IPS-18c (cell line): ENCODE measurements at regions not wholly inside any gene's neighbourhood (a gene's known extent, or its start where the extent isn't known, plus 50 kb on each side); places are given as distances from the start of the nearest gene placed in this dataset.

ENCODE experiments used
- H3K4me3 ChIP-seq: 2 replicates; pipeline ENCODE4 v1.7.0; 2013; ENCODE audit warnings: low read depth, mild to moderate bottlenecking, low read length, moderate library complexity; ENCODE audit not compliant: insufficient read depth
- H3K9me3 ChIP-seq: one replicate; pipeline ENCODE4 v1.6.1; 2013; ENCODE audit warnings: mild to moderate bottlenecking, low read length, moderate library complexity; ENCODE audit not compliant: control insufficient read depth, insufficient read depth

GRCh38 chrX:131741103-131741581, 197.3 kb downstream of the OR13H1 start:
- H3K4me3 ChIP-seq = no peak overlapping the region
- H3K9me3 ChIP-seq = peaks cover 17% of the 10 kb centered on the region

DNA sequence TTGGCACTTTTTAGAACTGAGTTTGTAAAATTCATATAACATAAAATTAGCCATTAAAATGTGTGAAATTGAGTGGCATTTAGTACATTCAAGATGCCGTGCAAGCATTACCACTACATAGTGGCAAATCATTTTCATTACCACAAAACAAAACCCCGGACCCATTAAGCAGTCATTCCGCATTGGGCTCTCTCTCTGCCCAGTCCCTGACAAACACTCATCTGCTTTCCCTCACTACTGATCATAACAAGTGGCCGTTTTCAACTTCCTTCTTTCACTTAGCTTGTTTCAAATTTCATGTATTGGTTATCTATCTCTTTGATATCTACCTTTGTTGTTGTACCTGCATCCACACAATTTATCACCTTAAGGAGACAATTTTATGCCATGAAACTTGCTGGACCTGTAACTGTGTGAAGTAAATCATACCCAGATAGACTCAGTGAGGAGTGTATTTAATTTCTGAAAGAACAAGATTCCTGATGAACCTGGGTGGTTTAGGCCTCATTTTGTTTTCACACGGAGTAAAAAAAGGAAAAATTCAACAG, 202.1 kb downstream of the OR13H1 start:
- Histone ChIP-seq H3K9me3 (peaks cover 12% of the 10 kb centered on the region), H3K4me3 (no peak overlapping the region)

DNA sequence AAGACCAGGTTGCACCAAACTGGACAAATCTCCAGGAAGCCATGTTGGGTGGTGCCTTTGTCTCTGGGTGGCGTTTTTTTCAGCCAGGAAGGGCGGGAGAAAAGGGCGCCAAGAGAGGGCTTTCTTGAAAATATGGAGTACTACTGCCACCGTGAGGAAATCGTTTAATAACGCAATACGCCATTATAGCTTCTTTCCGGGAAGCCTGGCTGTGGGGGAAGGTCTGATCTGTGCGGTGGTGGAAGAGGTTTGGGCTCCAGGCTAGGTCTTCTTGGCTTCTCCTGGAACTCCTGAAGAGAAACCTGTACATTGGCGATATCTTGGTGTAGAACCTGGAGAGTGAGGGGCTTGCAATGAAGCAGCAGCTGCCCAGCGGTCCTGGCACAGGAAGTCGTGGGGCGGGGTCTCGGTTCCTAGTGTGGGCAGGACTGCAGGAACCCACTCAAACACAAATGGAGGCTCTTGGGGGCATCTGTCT, 202.7 kb downstream of the OR13H1 start:
- Histone ChIP-seq H3K9me3 (peaks cover 9% of the 10 kb centered on the region), H3K4me3 (no peak overlapping the region)

DNA sequence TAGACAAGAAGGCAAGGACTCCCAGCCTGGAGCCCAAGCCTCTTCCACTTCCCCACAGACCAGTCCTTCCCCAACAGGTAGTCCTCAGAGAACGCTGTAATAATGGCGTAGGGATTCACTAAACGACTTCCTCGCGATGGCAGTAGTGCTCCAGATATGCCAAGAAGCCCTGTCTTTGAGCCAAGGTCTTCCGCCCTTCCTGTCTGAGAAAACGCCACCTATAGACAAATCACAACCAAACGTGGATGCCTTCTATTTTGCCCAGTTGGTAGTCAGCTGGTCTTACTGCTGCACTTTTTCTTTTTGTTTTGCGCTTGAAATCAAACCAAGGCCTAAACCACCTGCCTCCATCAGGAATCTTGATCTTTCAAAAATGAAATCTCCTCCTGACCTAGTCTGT, 203.3 kb downstream of the OR13H1 start:
- peaks cover 9% of the 10 kb centered on the region for H3K9me3 ChIP-seq
- no peak overlapping the region for H3K4me3 ChIP-seq

- no peak overlapping the region for H3K4me3 ChIP-seq
Measured at GRCh38 chrX:131752493-131753198, 208.8 kb downstream of the OR13H1 start.

DNA sequence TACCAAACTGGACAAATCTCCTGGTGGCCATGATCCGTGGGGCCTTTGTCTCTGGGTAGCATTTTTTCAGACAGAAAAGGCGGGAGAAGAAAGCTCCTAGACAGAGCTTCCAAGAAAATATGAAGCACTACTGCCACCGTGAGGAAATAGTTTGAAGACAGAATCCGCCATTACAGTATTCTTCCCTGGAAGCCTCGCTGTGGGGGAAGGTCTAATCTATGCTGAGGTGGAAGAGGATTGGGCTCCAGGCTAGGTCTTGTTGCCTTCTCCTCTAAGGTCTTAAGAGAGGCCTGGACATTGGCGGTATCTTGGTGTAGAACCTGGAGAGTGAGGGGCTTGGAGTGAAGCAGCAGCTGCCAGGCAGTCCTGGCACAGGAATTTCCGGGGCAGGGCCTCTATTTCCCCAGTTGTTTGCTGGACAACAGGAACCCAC, 218.9 kb downstream of the OR13H1 start:
- Histone ChIP-seq H3K9me3 (peaks cover 10% of the 10 kb centered on the region), H3K4me3 (no peak overlapping the region)

More at GRCh38 chrX:131752493-131753198, 208.8 kb downstream of the OR13H1 start:
- H3K9me3 ChIP-seq = peaks cover 11% of the 10 kb centered on the region

DNA sequence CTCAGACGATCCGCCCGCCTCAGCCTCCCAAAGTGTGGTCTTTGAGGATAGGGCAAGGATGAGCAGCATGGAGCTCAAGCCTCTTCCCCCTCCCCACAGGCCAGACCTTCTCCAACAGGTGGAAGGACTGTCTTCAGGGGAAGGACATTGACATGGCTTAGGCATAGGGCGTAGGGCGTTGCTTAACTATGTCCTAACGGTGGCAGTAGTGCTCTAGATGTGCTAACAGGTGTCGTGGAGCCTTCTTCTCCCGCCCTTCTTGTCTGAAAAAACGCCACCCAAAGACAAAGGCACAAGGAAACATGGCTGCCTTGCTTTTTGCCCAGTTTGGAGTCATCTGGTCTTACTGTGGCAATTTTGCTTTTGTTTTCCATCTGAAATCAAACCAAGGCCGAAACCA, 219.8 kb downstream of the OR13H1 start:
- H3K4me3 ChIP-seq = no peak overlapping the region

DNA sequence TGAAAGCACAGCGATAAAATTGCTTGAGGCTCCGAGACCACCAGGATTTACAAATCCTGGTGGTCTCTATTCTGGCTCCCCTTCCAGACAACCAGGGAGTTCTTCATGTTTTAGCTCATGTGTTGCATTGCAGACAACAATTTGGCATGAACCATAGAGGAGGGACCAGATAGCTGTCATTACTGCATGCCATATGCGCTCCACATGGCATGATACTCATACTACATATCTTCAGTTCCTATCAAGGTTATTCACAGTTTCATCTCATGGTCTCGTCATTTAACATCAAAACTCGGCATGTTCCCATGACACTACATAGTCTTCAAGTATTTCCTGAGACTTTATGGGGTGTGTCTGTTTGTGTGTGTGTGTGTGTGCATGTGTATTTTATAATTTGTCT, 220.3 kb downstream of the OR13H1 start:
- Histone ChIP-seq H3K9me3 (peaks cover 10% of the 10 kb centered on the region), H3K4me3 (no peak overlapping the region; the same call in 1 of the 2 replicates)

More for the DNA sequence above, 219.8 kb downstream of the OR13H1 start:
- H3K9me3 ChIP-seq = peaks cover 10% of the 10 kb centered on the region

- peaks cover 18% of the 10 kb centered on the region for H3K9me3 ChIP-seq
- H3K4me3 ChIP-seq = no peak overlapping the region
Measured at GRCh38 chrX:131778269-131779218, 234.7 kb downstream of the OR13H1 start.

- Histone ChIP-seq H3K4me3 (no peak overlapping the region), H3K9me3 (peaks cover 16% of the 10 kb centered on the region)
Measured at GRCh38 chrX:131779306-131779705, 235.4 kb downstream of the OR13H1 start.

- Histone ChIP-seq H3K9me3 (peaks cover 16% of the 10 kb centered on the region), H3K4me3 (no peak overlapping the region)
Measured at GRCh38 chrX:131779741-131780140, 235.9 kb downstream of the OR13H1 start.

- H3K9me3 ChIP-seq = peaks cover 18% of the 10 kb centered on the region
- no peak overlapping the region for H3K4me3 ChIP-seq
Measured at GRCh38 chrX:131782646-131783045, 238.8 kb downstream of the OR13H1 start.

DNA sequence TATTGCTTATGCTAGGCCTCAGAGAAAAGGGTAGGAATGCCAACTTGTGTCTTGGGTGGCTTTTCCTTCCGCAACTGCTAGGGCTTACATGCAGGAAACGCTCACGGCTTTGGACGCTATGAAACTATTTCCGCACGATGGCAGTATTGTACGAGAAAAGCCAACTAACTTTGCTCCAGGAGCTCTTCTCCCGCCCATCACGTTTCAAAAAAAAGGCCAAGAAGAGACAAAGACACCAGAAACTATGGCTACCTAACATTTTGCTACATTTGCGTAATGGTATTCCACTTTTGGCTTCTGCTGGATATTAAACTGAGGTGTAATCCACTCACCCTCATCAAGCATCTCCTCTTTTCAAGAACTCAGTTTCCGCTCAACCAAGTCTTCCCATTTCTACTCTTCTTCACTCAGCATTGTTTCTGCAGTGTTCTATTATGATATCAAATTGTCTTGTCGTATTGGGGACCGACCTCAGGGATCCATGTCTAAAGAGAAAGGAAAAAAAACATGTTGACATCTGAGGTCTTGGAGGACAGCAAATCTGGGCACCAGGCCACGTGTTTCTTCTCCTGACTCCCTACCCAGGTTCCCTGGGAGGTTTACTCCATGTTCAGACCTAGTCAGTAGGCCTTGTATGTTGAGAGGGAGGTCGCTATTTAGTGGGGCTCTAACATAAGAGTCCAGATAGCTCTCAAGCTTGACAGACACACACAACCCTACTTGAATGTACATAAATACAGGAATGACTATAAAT, 239.4 kb upstream of the STK26 start:
- Histone ChIP-seq H3K4me3 (no peak overlapping the region), H3K9me3 (peaks cover 14% of the 10 kb centered on the region)

- H3K4me3 ChIP-seq = no peak overlapping the region
- H3K9me3 ChIP-seq = peaks cover 13% of the 10 kb centered on the region
Measured at GRCh38 chrX:131789664-131790063, 233.4 kb upstream of the STK26 start.

DNA sequence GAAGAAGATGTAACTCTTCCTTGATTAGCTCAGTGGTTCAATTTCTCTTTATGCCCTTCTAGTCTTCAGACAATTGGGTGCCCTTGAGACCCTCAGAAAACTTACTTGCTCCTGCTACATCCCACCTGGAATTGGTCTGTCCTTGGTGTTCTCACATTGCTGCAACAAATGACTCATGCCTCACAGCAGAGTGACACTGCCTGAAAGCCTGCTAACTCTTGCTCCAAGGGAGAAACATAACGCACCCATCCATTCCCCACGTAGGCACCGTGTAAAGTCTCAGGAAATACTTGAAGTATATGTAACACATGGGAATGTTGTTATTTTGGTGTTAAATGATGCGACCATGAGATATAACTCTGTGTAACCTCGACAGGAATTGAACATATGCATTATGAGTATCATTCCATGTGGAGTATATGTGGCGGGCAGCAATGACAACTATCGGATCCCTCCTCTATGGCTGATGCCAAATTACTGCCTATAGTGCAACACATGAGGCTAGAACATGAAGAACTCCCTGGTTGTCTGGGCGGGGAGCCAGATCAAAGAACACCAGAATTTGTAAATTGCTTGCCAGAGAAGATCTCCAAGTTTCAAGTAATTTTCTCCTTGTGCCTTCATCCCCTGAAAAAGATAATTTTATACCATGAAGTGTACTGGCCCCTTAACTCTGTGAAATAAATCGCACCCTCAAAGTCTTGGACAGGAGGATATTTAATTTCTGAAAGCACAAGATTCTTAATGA, 231.3 kb upstream of the STK26 start:
- H3K4me3 ChIP-seq = no peak overlapping the region

DNA sequence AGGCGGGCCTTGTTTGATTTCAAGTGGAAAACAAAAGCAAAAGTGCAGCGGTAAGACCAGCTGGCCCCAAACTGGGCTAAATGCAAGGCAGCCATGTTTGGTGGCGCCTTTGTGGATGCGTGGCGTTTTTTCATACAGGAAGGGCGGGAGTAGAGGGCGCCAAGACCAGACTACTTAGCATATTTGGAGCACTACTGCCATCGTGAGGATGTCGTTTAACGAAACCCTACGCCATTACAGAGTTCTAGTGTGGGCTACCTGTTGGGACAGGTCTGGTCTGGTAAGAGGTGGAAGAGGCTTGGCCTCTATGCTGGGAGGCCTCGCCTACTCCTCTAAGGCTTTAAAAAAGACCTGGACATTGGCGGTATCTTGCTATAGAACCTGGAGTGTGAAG, 230.7 kb upstream of the STK26 start:
- Histone ChIP-seq H3K9me3 (peaks cover 11% of the 10 kb centered on the region), H3K4me3 (no peak overlapping the region)

More for the DNA sequence above, 231.3 kb upstream of the STK26 start:
- H3K9me3 ChIP-seq = peaks cover 11% of the 10 kb centered on the region
